RWPE2 (cell line): ENCODE measurements at regions not wholly inside any gene's neighbourhood (a gene's known extent, or its start where the extent isn't known, plus 50 kb on each side); places are given as distances from the start of the nearest gene placed in this dataset.
A peak's percentile ranks its signal among the peaks of the same experiment; 100 is the strongest.

Experiments used
- ATAC-seq: fragments of 200-7000 bp; cut with Tn5 transposase; 3 replicates; pipeline ENCODE4 v1.9.1; 2021; ENCODE audit warnings: low read depth
- DNase-seq: peaks from one replicate; pipeline ENCODE4 v3.0.0-alpha.2; 2020; ENCODE audit warnings: low spot score
- H3K27ac ChIP-seq: fragments of 450-650 bp; 2 replicates; pipeline ENCODE4 v1.5.1; 2017; ENCODE audit warnings: mild to moderate bottlenecking; ENCODE audit not compliant: poor library complexity, severe bottlenecking
- H3K27me3 ChIP-seq: fragments of 250-450 bp; sonication (Bioruptor Pico); 2 replicates; pipeline ENCODE4 v1.5.1; 2021; ENCODE audit warnings: mild to moderate bottlenecking, moderate library complexity; ENCODE audit not compliant: insufficient read depth, poor library complexity, severe bottlenecking
- H3K36me3 ChIP-seq: fragments of 250-450 bp; sonication (Bioruptor Pico); 2 replicates; pipeline ENCODE4 v1.5.1; 2020; ENCODE audit warnings: low read depth, mild to moderate bottlenecking, moderate library complexity
- H3K4me1 ChIP-seq: fragments of 250-450 bp; sonication (Bioruptor Pico); 2 replicates; pipeline ENCODE4 v1.5.1; 2021; ENCODE audit warnings: mild to moderate bottlenecking, moderate library complexity; ENCODE audit not compliant: insufficient read depth, poor library complexity, severe bottlenecking
- H3K4me3 ChIP-seq: fragments of 250-450 bp; sonication (Bioruptor Pico); 2 replicates; pipeline ENCODE4 v1.5.1; 2021; ENCODE audit warnings: mild to moderate bottlenecking, moderate library complexity; ENCODE audit not compliant: severe bottlenecking
- H3K9me3 ChIP-seq: fragments of 250-450 bp; sonication (Bioruptor Pico); 2 replicates; pipeline ENCODE4 v1.5.1; 2021; ENCODE audit warnings: mild to moderate bottlenecking, moderate library complexity; ENCODE audit not compliant: severe bottlenecking
- TF ChIP-seq, protein P1 (sequence below): fragments of 450-650 bp; IDR thresholded peaks from one replicate; pipeline ENCODE4 v1.5.1; 2017; ENCODE audit warnings: mild to moderate bottlenecking, moderate library complexity; ENCODE audit not compliant: poor library complexity, severe bottlenecking

DNA sequence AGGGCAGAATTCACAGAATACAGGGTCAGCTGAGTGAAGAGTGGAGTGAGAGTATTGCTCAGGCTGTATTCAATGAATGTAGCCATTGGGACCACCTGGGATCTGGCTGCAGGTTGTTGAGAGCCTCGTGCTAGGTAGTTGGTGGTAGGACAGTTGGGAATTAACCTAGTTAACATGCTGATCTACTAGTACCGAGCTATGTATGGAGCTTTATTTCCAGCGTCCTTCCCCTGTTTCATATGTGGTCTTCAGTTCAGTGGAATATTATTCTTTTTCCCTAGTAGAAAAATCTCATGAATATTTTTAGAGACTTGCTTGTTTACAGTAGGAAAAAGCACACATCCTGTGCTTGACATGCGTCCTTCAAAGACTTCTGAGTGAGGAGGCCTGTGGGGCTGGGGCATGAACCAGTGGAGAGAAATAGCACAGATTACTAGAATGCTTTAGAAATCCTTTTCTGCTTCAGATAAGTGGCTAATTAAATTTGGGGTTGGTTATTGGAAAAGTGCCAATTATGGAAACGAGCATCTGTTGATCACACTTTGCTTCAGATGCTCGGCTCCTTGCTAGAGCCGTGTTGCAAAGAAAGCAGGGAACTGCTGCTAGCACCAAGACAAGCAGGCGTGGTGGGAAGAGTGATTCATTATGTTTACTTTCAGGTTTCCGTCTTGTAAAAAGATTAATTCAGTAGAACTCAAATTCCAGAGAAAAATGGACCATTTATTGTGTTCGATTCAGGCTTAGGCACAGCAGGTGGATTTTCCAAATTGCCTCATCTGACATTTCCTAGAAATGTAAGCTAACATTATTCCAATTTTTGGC, 53.6 kb downstream of the ARF6 start:
- H3K4me3 ChIP-seq = no peak overlapping the region
- H3K27ac ChIP-seq = peak overlapping the region; percentile 45
- no peaks in the 10 kb centered on the region for H3K36me3 ChIP-seq
- TF ChIP-seq, protein P1, sequence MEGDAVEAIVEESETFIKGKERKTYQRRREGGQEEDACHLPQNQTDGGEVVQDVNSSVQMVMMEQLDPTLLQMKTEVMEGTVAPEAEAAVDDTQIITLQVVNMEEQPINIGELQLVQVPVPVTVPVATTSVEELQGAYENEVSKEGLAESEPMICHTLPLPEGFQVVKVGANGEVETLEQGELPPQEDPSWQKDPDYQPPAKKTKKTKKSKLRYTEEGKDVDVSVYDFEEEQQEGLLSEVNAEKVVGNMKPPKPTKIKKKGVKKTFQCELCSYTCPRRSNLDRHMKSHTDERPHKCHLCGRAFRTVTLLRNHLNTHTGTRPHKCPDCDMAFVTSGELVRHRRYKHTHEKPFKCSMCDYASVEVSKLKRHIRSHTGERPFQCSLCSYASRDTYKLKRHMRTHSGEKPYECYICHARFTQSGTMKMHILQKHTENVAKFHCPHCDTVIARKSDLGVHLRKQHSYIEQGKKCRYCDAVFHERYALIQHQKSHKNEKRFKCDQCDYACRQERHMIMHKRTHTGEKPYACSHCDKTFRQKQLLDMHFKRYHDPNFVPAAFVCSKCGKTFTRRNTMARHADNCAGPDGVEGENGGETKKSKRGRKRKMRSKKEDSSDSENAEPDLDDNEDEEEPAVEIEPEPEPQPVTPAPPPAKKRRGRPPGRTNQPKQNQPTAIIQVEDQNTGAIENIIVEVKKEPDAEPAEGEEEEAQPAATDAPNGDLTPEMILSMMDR = no peak
- H3K9me3 ChIP-seq = no peaks in the 10 kb centered on the region
- DNase-seq (no peak), ATAC-seq (peak; percentile 62)
- peaks cover 48% of the 10 kb centered on the region for H3K4me1 ChIP-seq
- H3K27me3 ChIP-seq = no peaks in the 10 kb centered on the region

DNA sequence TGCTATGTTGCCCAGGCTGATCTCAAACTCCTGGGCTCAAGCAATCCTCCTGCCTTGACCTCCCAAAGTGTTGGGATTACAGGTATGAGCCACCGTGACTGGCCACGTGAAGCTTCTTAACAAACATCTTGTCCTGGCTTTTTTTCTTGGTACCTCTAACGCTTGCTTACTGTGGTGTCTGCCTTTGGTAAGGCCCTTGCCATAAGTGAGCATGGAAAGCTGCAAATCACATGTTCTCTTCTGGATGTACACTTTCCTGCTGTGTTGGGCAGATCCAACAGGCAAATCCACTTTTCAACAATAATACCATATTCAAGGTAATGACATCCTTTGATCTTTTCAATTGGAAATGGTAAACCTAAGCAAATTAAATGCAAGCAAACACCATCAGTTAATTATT, 54.6 kb downstream of the ARF6 start:
- DNase-seq (no peak), ATAC-seq (no peak)
- peak overlapping the region; percentile 45 for H3K27ac ChIP-seq
- no peaks in the 10 kb centered on the region for H3K9me3 ChIP-seq
- TF ChIP-seq, protein P1 = no peak
- H3K4me3 ChIP-seq = no peak overlapping the region
- H3K27me3 ChIP-seq = no peaks in the 10 kb centered on the region
- no peaks in the 10 kb centered on the region for H3K36me3 ChIP-seq
- peaks cover 54% of the 10 kb centered on the region for H3K4me1 ChIP-seq

DNA sequence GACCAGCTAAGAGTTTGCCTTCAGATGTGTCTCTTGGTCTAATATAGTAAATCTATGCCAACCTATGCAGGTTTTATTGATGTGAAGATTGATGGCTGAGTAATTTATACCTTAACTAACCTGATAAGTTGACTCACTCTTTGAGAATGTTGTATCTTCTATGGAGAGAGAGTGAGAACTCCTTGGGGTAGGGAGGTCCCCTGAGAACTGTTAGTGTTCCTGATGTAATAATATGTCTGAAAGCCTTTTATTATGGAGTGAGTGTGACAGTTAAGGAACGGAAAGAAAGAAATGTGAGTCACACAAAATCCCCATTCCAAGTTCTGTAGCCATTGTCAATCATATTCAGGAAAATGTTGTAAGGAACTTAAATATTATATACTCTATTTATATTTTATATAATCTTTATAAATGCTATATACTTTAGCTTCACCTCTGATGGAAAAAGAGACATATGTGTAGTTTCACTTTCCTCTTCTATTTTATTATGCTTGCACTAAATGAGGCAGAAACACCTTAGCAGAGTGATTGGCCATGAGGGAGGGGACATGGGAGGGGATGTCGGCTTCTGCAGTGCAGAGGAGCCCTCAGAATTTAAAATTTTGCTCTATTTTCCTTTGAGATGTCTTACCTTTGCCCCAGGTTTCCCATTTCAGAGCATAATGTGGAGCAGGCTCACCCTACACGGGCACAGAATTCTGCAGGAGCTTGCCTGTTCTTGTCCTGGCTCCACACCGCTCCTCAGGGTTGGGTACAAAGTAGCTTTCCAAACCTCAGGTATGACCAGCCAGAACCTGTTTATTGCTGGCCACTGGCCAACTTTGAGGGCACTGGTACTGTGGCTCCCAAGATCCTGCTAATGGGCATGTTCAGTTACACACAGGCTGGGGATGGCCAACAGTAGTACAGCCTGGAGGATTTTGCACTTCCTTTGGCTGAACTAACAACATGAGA, 57.7 kb downstream of the ARF6 start:
- TF ChIP-seq, protein P1 = no peak
- no peaks in the 10 kb centered on the region for H3K36me3 ChIP-seq
- no peaks in the 10 kb centered on the region for H3K27me3 ChIP-seq
- peak overlapping the region; percentile 9 for H3K4me3 ChIP-seq
- peak overlapping the region; percentile 96 for H3K27ac ChIP-seq
- H3K4me1 ChIP-seq = peaks cover 65% of the 10 kb centered on the region
- peak; percentile 81 for ATAC-seq
- no peaks in the 10 kb centered on the region for H3K9me3 ChIP-seq
- peak; percentile 98 for DNase-seq

DNA sequence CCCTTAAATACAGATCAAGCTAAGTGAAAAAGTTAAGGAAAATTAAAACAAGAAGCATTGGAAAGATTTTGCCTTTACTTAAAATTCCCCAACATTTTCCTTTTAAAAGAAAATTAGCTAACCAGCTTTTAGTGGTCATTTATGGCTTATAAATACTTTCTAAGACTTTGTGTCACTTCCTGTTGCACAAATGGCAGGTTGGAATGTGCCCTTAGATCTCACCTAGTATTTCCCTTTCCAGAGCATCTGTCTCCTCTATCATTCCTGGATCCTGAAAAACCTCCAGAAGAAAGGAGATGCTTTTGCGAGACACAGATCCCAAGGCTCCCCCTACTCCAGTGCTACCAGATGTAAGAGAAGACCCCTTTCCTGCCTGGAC, 58.3 kb downstream of the ARF6 start:
- DNase-seq = peak; percentile 14
- Histone ChIP-seq H3K9me3 (no peaks in the 10 kb centered on the region), H3K27ac (peak overlapping the region; percentile 96), H3K4me3 (no peak overlapping the region), H3K4me1 (peaks cover 59% of the 10 kb centered on the region), H3K36me3 (no peaks in the 10 kb centered on the region), H3K27me3 (no peaks in the 10 kb centered on the region)
- TF ChIP-seq, protein P1 = no peak
- ATAC-seq = no peak
